Renal cortex interstitium (tissue), 11 donors: ENCODE measurements at regions not wholly inside any gene's neighbourhood (a gene's known extent, or its start where the extent isn't known, plus 50 kb on each side); places are given as distances from the start of the nearest gene placed in this dataset.

Experiments
- DNase-seq, 11 donors: peaks; one replicate each; pipeline ENCODE4 v3.0.0-alpha.2; 2013; ENCODE audit warnings: low read depth in 9 of 11, low spot score in 4 of 11; ENCODE audit errors: extremely low read depth in 1 of 11

DNA sequence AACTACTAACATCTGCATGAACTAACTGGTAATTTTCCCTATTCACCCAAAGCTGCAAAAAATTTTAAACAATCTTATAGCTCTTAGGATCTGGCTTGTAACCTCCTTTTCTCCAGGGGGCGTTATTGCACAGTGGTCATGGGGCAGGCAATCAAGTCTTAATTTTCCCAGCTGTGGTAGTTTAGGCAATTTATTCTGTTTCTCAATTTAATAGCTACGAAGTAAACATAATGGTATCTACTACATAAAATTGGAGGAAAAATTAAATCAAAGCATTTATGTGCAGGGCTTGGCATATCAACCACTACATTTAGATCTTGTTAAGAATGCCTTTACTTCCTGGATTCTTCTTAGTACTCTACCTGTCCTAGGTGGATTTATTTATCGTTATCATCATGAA is 137.4 kb upstream of the GUCY1A1 start:
- DNase-seq: peak in 2 of 11 donors; percentile 55 to 57

DNA sequence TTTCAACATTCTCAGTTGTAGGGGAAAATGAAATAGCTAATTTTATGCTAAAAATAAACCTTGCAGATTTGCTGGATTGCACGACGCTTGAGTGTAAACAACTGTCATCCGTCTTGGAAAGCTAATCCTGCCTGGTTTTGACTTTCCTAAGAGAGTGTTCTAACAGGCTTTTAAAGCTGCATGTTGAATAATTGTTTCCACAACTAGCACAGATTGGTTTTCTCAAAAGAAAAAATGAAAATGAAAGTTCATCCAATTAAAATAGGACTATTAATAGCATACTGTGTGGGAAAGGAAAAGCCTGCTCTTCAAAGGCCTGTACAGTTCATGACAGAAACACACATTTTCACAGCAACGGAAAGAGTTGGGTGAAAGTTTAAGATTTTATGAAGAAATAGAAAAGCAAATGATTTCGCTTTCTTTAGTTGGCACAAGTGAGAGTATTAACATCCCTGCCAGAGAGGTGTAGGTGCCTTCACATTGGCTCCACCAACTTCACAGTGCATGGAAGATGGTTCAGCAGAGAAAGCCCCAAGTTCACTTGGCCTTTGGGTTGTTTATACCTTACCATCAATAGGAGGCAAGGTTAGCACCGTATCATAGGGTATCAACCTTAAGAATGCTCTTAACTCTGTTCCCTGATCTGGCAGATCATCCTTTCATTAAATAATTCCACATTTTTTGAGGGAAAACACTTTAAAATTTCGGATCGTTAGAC is 140.0 kb upstream of the GUCY1A1 start:
- DNase-seq: peak in 7 of 11 donors; percentile 48 to 78 (median 72)

DNA sequence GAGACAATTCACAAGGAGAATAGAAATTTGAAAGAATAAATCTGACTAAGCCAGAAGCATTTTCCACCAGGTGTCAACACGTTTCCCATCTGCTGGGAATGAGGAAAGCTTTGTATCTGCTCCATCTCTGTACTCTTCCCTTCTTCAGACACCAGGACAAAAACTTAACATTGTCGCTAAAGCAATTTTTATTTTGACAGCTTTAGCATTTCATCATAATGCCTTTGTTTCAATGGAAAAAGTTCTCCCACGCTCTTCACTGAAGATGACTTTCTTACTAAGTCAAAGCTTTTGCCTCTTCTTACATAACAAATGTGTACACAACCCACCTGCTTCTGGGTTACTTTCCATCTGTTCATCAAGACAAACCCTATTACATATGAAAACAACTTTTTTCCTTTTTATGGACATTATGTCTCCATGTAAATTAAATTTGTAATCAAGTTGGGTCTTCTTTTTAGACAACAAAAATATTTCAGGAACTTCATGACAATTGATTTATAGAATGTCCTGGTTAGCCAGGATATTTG is 141.7 kb upstream of the GUCY1A1 start:
- DNase-seq: peak in 2 of 11 donors; percentile 46 to 66

DNA sequence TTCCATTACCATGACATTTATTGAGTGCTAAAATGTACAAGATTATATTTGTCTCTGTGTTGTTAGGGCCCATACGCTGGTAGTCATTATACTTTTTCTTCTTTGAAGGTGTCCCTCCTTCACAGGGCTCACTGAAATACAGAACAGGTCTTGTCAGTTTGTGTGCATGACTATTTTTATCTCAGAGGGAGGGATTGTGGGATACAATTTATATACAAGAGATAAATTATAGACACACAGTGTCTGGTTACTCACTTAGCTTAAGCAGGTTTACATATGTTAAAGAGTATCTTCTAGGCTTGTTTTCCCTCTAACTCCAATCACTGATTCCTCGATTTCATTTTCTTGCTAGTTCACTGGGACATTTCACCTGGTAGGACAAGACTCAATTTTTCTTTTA is 143.3 kb upstream of the GUCY1A1 start:
- no peak for DNase-seq

DNA sequence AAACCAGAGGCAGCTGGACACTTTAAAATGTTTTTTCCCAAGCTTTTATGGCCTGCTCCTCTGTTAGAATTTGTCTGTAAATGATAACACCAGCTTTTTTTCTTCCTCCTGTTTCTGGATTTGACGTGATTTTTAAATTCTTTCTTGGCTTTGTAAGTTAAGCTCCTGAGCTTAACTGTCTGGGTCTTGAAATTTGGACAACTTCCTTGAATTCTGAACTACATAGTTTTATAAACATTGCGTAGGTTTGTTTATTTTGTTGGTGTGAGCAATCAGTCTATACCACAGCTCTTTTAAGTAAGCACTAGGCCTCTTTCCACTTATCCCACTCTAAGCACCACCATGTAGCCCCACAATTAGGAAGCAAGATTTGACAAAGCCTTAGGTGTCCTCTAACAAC is 144.4 kb upstream of the GUCY1A1 start:
- DNase-seq: no peak

DNA sequence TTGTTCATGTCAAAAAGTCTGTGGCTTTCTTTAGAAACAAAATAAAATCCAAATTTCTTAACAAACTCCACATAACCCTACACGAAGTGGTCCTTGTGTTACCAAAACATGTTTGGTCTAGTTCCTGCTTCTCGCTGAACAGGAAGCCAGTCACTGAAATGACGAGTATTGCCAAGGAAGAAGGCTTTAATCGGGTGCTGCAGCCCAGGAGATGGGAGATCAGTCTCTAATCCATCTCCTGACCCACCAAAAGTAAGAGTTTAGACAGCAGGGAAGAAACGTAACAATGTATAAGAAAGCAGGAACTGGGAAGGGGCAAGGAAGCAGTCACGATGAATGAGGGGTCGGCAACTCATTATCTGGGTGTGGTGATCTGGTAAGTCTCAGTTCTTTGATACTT is 144.6 kb upstream of the MAP9 start:
- no peak for DNase-seq

DNA sequence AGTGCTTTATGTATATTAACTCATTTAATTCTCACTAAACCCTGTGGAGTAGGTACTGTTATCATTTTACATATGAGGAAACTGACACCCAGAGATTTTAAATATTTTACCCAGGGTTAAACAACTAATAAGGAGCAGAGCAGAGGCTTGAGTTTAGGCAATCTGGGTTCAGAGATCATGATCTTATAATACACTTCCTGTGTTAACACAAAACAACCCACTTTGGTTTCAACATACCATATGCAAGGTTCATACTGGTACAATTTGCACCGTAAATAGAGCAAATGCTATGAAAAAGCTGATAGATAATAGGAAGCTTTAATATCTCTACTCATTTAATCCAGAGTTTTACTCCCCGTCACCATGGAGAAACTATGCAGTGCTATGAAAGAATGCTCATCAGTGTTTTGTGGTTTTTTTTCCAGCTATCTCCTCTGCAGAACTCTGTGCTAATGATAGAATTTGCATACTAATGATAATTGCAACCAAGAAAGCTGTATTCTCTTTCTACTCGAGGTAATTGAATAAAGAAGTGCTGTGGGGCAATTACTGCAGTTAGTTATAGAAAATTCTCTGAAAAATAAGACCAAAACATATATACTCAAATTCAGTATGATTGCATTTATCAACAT is 138.8 kb upstream of the MAP9 start:
- DNase-seq: no peak

DNA sequence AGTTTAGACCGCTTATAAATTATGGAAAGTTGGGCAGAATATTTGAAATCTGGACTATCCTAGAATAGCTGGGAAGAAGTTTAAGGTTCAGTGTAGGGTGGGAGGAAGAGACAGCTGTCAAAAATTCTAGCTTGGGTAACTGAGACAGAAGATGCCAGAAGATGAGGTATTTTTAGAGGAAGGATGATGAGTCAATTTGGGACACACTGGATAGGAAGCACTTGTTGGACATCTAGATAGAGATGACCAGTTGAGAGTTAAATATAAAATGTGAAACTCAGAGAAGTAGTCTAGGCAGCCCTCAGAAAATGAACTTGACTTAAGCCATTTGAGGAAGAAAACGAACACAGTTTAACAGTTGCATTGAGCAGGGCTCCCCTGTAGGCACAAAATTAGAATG is 137.9 kb upstream of the MAP9 start:
- DNase-seq: no peak

DNA sequence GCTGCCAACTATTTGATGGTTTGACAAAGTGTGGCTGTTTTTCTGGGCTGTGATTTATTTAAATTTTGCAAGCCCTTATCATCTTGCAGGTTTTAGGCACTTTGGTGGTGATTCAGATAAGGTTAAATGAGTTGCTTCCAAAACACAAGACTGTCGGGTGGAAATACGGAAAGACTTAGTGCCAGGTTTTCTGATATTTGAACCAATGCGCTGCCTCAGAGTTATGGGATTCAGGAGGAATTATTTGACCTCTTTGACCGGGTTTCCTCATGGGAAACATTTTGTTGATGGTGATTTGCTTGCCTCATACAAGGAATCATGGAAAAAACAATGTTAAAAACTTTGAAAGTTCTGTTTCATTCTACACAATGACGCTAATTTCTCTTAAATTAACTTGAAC is 136.1 kb upstream of the MAP9 start:
- DNase-seq: peak in 1 of 11 donors; percentile 33

DNA sequence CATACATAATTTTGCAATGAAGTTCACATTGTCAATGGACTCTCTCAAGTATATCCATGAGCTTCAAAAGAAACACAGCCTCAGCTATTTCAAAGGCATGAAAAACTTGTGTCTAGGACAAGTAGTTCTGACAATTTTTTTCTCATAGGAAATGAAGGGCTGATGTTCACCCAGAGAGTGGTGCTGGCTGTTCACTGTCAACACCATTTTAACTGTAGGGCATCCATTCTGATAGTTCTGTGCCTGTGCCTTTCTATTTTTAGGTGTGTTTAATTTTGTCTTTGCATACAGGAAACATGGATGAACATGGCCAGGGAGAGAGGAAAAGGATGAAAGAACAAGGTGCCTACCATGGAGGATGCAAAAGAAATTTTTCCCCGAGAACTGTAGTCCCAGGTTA is 135.3 kb upstream of the MAP9 start:
- no peak for DNase-seq

DNA sequence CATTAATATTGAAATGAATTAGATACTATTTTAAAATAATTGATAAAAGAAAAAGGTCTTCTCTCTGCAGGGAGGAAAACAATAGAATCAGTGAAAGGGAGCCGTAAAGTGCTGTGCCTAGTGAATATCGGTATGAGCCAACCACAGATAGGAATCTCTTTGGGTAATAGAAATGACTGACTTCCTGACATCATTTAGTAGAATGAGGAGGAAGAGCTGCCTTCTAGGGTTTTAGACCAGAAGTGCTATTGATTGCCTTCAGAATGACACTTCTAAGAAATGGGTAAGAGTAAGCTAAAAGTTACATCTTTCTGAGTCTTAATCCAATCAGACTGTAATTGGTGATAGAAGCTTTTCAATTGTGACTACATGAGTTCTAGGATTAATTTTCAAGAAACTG is 134.0 kb upstream of the MAP9 start:
- DNase-seq: no peak

DNA sequence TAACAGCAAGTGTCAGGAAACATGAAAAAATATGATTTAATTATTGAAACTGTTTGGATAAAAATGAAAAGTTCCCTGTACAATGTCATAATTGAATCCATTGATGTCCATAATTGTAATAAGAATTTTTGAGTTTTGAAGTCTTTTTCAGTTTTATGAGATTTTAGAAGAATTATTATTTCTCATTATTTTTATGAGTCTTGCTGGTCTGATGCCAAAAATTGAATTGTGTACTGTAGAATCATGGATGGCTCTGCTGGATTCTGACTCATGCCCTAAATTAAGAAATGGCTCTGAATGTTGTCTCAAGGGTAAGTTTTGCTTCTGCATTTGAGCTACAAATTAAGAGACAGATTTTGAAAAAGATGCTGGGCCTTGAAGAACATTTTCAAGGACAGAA is 132.8 kb upstream of the MAP9 start:
- peak in 1 of 11 donors; percentile 37 for DNase-seq

DNA sequence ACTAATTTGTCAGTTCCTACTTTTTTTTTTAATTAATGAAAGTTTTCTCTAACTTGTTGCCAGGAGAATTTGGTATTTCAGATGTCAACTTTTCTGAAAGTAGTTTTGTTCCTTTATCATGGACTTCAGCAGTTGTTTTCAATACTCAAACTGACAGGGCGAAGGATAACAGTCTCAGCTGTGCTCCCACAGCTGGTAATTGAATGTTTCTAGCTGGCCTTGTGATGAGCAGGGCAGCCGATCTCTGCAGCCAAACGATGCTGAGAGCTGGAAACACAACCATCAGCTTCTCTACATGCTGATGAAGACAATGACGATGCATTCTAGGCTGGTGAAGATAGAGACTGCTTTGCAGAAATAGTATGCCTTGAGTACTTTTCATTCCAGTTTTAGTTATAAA is 130.0 kb upstream of the MAP9 start:
- DNase-seq: no peak

DNA sequence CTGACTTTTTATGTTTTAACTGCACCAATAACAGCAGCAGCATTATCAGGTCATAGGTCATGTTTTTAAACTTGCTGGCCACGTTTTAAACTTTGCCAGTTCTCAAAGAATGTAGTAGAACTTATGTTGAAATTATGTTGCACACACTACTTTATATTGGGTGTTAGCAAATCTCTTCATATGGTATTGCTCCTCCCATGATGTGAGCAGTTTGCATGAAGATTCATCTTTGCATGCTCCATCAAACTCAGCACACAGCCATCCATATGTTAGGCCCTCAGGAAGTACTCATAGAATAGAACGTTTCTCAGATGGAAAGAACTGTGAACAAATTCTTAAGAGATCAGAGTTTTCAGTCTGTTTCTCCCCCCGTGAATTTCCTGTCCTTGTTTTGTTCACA is 128.6 kb upstream of the MAP9 start:
- no peak for DNase-seq

DNA sequence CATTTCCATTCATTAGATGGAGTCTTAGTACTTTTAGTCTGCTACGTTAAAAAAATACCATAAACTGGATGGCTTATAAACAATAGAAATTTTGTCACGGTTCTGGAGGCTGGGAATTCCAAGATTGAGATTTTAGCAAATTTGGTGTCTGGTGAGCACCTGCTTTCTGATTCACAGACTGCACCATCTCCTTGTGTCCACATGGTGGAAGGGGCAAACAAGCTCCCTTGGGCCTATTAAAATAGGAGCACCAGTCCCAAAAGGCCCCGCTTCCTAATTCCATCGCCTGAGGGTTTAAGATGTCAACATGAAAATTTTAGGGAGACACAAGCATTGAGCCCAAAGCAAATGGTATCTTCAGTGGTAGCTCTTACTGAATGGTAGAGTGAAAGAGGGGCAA is 120.5 kb upstream of the MAP9 start:
- no peak for DNase-seq

DNA sequence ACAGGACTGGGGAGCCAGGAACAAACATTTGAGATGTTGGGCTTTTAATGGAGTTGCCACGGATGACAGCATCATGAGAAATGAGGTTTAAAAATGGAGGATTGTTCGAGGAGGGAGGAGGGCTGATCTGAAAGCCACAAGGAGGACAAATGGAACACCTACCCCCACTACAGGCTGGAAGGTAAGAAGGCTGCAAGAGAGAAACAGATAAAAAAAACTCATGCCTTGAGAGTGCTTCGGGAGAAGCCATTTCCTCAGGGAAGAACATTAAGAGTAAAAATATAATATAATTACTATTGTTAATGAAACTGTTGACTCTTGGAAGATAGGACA is 119.5 kb upstream of the MAP9 start:
- DNase-seq: no peak

DNA sequence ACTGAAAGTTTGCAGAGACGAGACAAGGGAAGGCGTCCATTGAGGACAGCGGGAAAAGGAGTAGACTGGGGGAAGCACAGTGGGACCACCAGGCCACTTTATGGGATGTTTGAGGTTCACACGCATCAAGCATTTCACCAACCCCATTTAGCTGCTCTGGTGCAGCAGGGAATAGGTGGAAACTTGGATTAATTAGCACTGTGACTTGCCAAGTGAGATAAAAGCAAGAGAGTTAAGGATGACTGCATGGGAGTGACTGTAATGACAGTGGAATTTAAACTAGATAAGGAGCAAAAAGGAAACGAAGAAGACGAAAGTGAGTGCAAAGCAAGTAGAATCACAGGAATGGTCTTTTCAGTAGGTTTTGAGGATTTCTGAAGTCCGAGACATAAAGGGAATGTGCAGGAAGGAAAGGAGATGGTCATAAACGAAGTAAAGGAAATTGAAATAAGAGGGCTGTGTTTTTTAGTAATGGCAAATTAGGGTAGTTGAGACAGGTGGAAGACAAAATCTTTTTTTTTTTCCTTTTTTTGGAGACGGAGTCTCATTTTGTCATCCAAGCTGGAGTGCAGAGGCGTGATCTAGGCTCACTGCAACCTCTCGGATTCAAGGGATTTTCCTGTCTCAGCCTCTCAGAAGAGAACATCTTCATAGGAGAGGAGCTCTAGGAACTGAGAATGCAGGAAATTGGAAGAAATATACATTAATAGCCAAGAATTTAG is 119.0 kb upstream of the MAP9 start:
- no peak for DNase-seq

DNA sequence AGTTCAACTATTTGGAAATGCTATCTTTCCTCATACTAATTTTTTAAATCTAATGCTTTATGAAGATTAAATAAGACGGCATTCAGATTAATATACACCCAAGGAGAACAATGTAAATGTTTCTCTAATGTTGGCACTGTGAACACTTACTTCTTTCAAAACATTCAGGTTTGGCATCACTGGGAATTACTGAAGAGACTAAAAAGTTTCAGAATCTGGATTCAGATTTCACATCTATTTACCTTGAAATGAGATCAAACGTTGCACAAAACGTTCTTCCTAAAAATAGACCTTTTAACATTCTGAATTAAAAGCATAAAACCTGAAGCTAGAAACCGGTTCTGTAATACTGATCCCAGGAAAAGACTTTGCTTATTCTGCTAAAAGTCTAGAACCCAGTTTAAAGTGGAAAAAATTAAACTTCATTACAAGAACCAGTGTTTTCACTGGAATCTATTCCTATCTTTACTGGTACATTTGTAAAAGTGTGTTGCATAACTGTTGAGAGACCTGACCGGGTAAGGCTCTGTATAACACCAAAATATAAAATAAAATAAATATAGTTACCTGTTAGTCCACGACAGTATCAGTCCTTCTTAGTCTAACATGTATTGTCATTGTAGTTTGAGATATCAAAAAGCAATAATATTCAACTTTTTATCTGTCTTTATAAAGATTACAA is 117.4 kb upstream of the MAP9 start:
- DNase-seq: no peak

DNA sequence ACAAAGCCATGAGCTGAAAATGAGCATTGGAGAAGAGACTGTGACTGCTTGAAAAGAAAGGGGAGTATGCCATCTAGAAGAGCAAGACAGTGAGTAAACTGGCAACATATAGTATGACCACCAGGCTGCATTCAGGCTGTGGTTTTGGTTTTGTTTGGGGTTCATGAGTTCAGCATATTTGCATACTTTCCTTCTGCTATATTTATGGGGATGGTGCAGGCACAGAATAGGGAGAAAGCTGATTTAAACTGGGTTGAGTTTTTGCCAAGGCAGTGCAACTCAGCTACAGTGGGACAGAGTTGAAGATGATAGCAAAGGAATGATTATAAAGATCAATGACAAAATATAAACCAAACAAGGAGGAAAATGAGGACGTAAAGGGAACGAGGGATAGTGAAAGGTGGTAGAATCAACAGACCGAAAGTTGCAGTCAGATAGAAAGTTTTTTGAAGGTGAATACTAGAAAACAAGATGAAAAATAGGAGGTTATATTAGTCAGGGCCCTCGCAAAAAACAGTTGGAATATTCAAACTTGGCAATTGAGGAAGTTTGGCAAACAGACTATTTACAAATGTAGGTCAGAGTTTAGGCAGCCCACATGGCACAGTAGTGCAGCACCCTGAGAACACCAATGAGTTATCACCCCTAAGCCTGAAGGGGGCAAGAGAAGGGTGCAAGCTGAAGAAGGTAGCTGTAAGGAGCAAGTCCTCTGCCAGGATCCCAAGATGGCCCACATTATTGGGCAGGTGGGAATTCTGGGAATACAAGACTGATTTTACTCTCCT is 114.8 kb upstream of the MAP9 start:
- DNase-seq: no peak
